ENCODE measurements at regions not wholly inside any gene's neighbourhood (a gene's known extent, or its start where the extent isn't known, plus 50 kb on each side); places are given as distances from the start of the nearest gene placed in this dataset.

DNA sequence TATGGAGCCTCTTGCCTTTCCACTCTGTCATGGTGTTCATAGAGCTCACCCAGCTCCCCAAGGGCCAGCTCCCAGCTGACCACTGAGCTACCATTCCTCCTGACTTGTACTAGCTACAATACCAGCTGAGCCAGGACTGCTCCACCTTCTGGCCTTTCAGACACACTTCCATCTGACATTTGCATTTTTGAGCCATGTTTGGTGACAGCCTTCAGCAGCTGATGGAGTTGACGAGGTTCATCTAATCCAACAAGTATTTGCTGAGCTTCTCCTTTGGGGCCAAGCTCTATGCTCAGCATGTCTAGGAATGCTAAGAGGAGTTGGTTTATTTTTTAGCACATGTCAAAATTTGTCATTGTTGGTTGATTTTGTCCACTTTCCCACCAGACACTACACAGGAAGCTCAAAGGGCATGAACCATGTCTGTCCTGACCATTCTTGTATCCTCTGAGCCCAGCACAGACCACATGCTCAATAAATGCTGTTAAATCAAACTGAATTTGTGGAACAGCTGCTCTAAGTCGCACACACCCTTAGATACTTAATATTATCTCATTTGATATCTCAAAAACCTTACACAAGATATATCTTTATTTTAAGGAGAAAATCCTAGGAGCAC, 142.6 kb upstream of the PPARGC1A start:
- TF ChIP-seq, protein P1, sequence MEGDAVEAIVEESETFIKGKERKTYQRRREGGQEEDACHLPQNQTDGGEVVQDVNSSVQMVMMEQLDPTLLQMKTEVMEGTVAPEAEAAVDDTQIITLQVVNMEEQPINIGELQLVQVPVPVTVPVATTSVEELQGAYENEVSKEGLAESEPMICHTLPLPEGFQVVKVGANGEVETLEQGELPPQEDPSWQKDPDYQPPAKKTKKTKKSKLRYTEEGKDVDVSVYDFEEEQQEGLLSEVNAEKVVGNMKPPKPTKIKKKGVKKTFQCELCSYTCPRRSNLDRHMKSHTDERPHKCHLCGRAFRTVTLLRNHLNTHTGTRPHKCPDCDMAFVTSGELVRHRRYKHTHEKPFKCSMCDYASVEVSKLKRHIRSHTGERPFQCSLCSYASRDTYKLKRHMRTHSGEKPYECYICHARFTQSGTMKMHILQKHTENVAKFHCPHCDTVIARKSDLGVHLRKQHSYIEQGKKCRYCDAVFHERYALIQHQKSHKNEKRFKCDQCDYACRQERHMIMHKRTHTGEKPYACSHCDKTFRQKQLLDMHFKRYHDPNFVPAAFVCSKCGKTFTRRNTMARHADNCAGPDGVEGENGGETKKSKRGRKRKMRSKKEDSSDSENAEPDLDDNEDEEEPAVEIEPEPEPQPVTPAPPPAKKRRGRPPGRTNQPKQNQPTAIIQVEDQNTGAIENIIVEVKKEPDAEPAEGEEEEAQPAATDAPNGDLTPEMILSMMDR (IDR thresholded peaks at IDR 0.05): peak in 2 of 7 experiments; percentile 8
- TF ChIP-seq POLR2A (IDR thresholded peaks at IDR 0.05): no peak
